Mesothelial cell of epicardium (in vitro differentiated cells): ENCODE measurements at regions not wholly inside any gene's neighbourhood (a gene's known extent, or its start where the extent isn't known, plus 50 kb on each side); places are given as distances from the start of the nearest gene placed in this dataset.
"Not testable (repeated sequence)": the region's sequence is repeated elsewhere in the genome, so short reads cannot be mapped to it uniquely, and the experiment has no call there.

ENCODE experiments used
- DNase-seq, 2 experiments: peaks; one replicate each; pipeline ENCODE4 v3.0.0; 2021; ENCODE audit warnings: low spot score in 2 of 2; ENCODE audit not compliant: unreplicated experiment in 2 of 2
- H3K27ac Mint-ChIP-seq: 2 replicates; pipeline ENCODE4 v1.8.0; 2021; ENCODE audit warnings: mixed read lengths
- H3K27me3 Mint-ChIP-seq: 2 replicates; pipeline ENCODE4 v1.8.0; 2021; ENCODE audit warnings: low read depth, mixed read lengths
- H3K36me3 Mint-ChIP-seq: 2 replicates; pipeline ENCODE4 v1.8.0; 2021; ENCODE audit warnings: mixed read lengths
- H3K4me1 Mint-ChIP-seq: 2 replicates; pipeline ENCODE4 v1.8.0; 2021; ENCODE audit warnings: mixed read lengths
- H3K4me3 Mint-ChIP-seq: 2 replicates; pipeline ENCODE4 v1.8.0; 2021; ENCODE audit warnings: mild to moderate bottlenecking, moderate library complexity, mixed read lengths
- H3K9me3 Mint-ChIP-seq: 2 replicates; pipeline ENCODE4 v1.8.0; 2021; ENCODE audit warnings: mixed read lengths
- CTCF ChIP-seq: fragments of 200-600 bp; sonication (generic); IDR thresholded peaks from one replicate; pipeline ENCODE4 v1.5.0; 2021; ENCODE audit warnings: antibody characterized with exemption; ENCODE audit not compliant: unreplicated experiment

- H3K27ac Mint-ChIP-seq: no peak overlapping the region
- TF ChIP-seq CTCF: no peak
- no peak overlapping the region for H3K4me3 Mint-ChIP-seq
- peaks cover 70% of the 10 kb centered on the region for H3K9me3 Mint-ChIP-seq
- DNase-seq: no peak
- no peaks in the 10 kb centered on the region for H3K4me1 Mint-ChIP-seq
- no peaks in the 10 kb centered on the region for H3K27me3 Mint-ChIP-seq
- H3K36me3 Mint-ChIP-seq: peaks cover 4% of the 10 kb centered on the region
Observed at GRCh38 chr19:23470873-23471545, 75.7 kb upstream of the ZNF91 start.

GRCh38 chr19:23464349-23464748 is 69.1 kb upstream of the ZNF91 start:
- not testable (repeated sequence) for H3K4me3 Mint-ChIP-seq, H3K36me3 Mint-ChIP-seq, H3K4me1 Mint-ChIP-seq, H3K27ac Mint-ChIP-seq, DNase-seq, H3K27me3 Mint-ChIP-seq
- peaks cover 85% of the 10 kb centered on the region for H3K9me3 Mint-ChIP-seq

GRCh38 chr19:23461120-23461519 is 65.8 kb upstream of the ZNF91 start:
- H3K36me3 Mint-ChIP-seq: peaks cover 2% of the 10 kb centered on the region
- no peaks in the 10 kb centered on the region for H3K27me3 Mint-ChIP-seq
- H3K4me1 Mint-ChIP-seq: no peaks in the 10 kb centered on the region
- DNase-seq: no peak
- peaks cover 78% of the 10 kb centered on the region for H3K9me3 Mint-ChIP-seq
- no peak overlapping the region for H3K4me3 Mint-ChIP-seq
- TF ChIP-seq CTCF: no peak
- H3K27ac Mint-ChIP-seq: no peak overlapping the region

- Mint-ChIP-seq H3K4me3 (no peak overlapping the region), H3K27me3 (no peaks in the 10 kb centered on the region), H3K9me3 (peaks cover 78% of the 10 kb centered on the region), H3K4me1 (no peaks in the 10 kb centered on the region), H3K27ac (no peak overlapping the region), H3K36me3 (peaks cover 2% of the 10 kb centered on the region)
- TF ChIP-seq CTCF: no peak
- DNase-seq: no peak
Observed at GRCh38 chr19:23460656-23461055, 65.4 kb upstream of the ZNF91 start.
